GM12873 (cell line): ENCODE measurements at regions not wholly inside any gene's neighbourhood (a gene's known extent, or its start where the extent isn't known, plus 50 kb on each side); places are given as distances from the start of the nearest gene placed in this dataset.

Experiments
- CTCF ChIP-seq: IDR thresholded peaks from 2 replicates; pipeline ENCODE4 v1.5.1; 2012; ENCODE audit warnings: low read depth, mild to moderate bottlenecking, moderate library complexity, low read length, control low read depth; ENCODE audit not compliant: insufficient read depth; ENCODE audit errors: missing control alignments

- no peak for TF ChIP-seq CTCF
These were observed 191.4 kb upstream of the CHORDC1 start for GRCh38 chr11:90414221-90414620.

- no peak for TF ChIP-seq CTCF
These were observed 184.5 kb upstream of the CHORDC1 start for GRCh38 chr11:90407350-90407749.

- no peak for TF ChIP-seq CTCF
These were observed 169.8 kb upstream of the CHORDC1 start for GRCh38 chr11:90392692-90393091.

GRCh38 chr11:90391756-90392155 is 168.9 kb upstream of the CHORDC1 start:
- TF ChIP-seq CTCF, result no peak

GRCh38 chr11:90380206-90380605 is 157.4 kb upstream of the CHORDC1 start:
- no peak for TF ChIP-seq CTCF

- TF ChIP-seq CTCF, result no peak
These were observed 151.1 kb upstream of the CHORDC1 start for GRCh38 chr11:90373971-90374370.

- TF ChIP-seq CTCF, result no peak
These were observed 141.7 kb upstream of the CHORDC1 start for GRCh38 chr11:90364527-90364926.
